ENCODE measurements at regions not wholly inside any gene's neighbourhood (a gene's known extent, or its start where the extent isn't known, plus 50 kb on each side); places are given as distances from the start of the nearest gene placed in this dataset.

DNA sequence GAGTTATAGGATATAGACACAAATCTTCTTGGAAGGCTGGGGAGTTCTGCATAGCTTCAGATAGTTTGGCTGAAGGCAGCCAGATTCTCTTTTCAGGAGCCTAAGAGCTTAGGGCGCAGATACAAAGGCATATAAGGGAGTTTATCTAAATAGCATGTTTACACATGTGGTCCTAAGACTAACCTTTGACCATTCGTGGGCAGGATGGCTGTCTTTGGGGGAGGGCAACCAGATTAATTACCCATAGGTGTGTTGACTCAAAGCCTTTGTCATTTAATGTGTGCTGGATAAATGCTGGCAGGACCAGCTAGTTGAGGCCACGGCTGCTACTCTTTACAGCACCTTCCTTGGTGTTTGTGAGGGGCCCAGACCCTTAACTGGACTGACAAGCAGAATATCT lies 71.8 kb downstream of the IER5 start:
- no peak overlapping the region for H3K27ac ChIP-seq
- TF ChIP-seq CTCF (conservative IDR thresholded peaks at IDR 0.05) = no peak
- TF ChIP-seq ZFX (IDR thresholded peaks at IDR 0.05) = no peak

- TF ChIP-seq ZFX (IDR thresholded peaks at IDR 0.05) (no peak), CTCF (conservative IDR thresholded peaks at IDR 0.05) (no peak)
- H3K27ac ChIP-seq = no peak overlapping the region
Measured at GRCh38 chr1:181160998-181161870, 72.7 kb downstream of the IER5 start.

DNA sequence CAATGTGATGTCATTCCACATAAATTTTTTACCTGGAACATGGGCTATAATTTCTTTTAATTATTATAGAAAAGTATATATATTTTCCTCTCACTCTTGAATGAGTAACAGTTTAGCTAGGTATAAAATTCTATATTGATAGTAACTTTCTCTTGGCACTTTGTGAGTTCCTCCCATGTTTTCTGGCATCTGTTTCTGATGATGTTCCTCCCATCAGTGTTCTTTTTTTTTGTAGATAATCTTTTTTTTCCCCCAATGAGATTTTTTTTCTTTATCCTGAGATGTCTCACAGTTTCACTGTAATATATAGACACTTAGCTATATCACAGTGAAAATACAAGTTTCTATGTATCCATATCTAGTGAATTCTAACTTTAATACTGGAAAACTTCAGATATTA lies 75.2 kb downstream of the IER5 start:
- no peak overlapping the region for H3K27ac ChIP-seq
- TF ChIP-seq ZFX (IDR thresholded peaks at IDR 0.05) = no peak
- no peak for TF ChIP-seq CTCF (conservative IDR thresholded peaks at IDR 0.05)

GRCh38 chr1:181166377-181167196 lies 78.1 kb downstream of the IER5 start:
- H3K27ac ChIP-seq = no peak overlapping the region
- no peak for TF ChIP-seq ZFX (IDR thresholded peaks at IDR 0.05)
- TF ChIP-seq CTCF (conservative IDR thresholded peaks at IDR 0.05) = peak; percentile 92

DNA sequence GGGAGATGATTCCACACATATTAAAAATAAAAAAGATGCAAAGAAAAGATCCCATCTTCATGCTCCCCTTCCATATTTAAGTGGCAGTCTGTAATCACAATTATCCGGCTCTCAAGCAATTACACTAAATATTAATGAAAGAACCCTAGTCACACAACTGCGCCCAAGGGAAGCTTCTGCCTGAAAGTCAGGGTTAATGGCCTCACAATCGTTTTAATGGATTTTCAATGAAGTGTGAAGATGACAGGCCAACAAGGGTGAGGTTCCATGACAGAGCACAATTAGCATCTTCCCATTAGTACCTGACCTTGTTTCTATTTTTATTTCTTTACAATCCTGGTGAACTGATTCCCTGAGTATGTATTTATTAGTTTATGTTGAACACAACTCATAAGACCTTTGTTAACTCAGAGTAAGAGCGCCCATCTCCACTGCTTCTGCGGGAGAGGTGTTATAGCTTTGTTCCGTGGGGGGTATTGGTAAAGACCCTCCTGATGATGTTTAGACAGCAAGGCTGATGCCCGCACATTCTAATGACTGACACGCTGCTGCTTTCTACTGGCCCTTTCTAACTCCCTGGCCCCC lies 80.9 kb downstream of the IER5 start:
- TF ChIP-seq CTCF (conservative IDR thresholded peaks at IDR 0.05) (no peak), ZFX (IDR thresholded peaks at IDR 0.05) (no peak)

GRCh38 chr1:181170194-181170593 lies 81.7 kb downstream of the IER5 start:
- H3K27ac ChIP-seq = no peak overlapping the region
- no peak for TF ChIP-seq ZFX (IDR thresholded peaks at IDR 0.05)
- TF ChIP-seq CTCF (conservative IDR thresholded peaks at IDR 0.05) = no peak

More for the DNA sequence above, 80.9 kb downstream of the IER5 start:
- no peak overlapping the region for H3K27ac ChIP-seq

DNA sequence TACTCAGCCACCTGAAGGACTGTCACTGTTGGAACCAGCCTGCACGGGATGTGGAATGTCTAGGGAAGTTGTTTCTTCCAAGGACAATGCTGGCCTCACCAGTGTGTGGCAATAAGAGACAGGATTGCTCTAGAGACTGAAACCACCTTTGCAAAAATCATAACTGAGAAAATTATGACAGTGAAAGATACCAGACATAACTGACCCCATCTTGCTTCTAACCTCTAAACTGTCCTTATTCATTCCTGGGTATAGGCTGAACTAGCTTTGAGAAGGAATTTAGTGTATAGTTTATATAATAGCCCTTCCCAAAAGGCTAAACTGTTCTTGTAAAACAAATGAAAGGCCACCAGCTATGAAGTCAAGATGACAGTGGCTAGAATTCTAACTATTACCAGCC lies 83.6 kb downstream of the IER5 start:
- no peak overlapping the region for H3K27ac ChIP-seq
- TF ChIP-seq CTCF (conservative IDR thresholded peaks at IDR 0.05) (no peak), ZFX (IDR thresholded peaks at IDR 0.05) (no peak)

Measured in C4-2B (cell line).